A673 (cell line): ENCODE measurements at regions not wholly inside any gene's neighbourhood (a gene's known extent, or its start where the extent isn't known, plus 50 kb on each side); places are given as distances from the start of the nearest gene placed in this dataset.

Source experiments
- BruUV-seq: library from RNA; stranded (reverse); fragments of 400-500 nt; replicated peaks from 2 replicates; lab custom pipeline; 2021; lab: Mats Ljungman, UMichigan
- CTCF ChIA-PET: fragments of 300-600 bp; sonication (Branson Sonifier 250); formaldehyde crosslinking; loops from one replicate; lab custom pipeline; 2022; ENCODE audit warnings: antibody characterized with exemption; lab: Charles Lee
- POLR2A ChIA-PET: fragments of 300-600 bp; sonication (Branson Sonifier 250); formaldehyde crosslinking; loops from one replicate; lab custom pipeline; 2022; ENCODE audit warnings: antibody characterized with exemption; ENCODE audit not compliant: low non-redundant PET; lab: Charles Lee
- DNase-seq: peaks from one replicate; pipeline ENCODE4 v3.0.0-alpha.2; 2015; ENCODE audit warnings: low spot score
- H3K27ac ChIP-seq: fragments of 200-600 bp; sonication (generic); 2 replicates; pipeline ENCODE4 v1.5.1; 2016; ENCODE audit warnings: mixed run types, low read depth, mild to moderate bottlenecking, mixed read lengths, antibody characterized with exemption, low read length; ENCODE audit not compliant: poor library complexity, severe bottlenecking
- H3K27me3 ChIP-seq: fragments of 200-600 bp; sonication (generic); replicated peaks from 2 replicates; pipeline ENCODE4 v1.6.1; 2017; ENCODE audit warnings: mixed run types, low read depth, mild to moderate bottlenecking, mixed read lengths, antibody characterized with exemption, low read length; ENCODE audit not compliant: insufficient read depth, poor library complexity
- H3K36me3 ChIP-seq: fragments of 200-600 bp; sonication (generic); 2 replicates; pipeline ENCODE4 v1.6.1; 2016; ENCODE audit warnings: mixed run types, mild to moderate bottlenecking, mixed read lengths, antibody characterized with exemption, low read length; ENCODE audit not compliant: insufficient read depth, poor library complexity, severe bottlenecking
- H3K4me1 ChIP-seq: fragments of 200-600 bp; sonication (generic); 2 replicates; pipeline ENCODE4 v1.6.1; 2017; ENCODE audit warnings: mixed run types, mild to moderate bottlenecking, mixed read lengths, antibody characterized with exemption, low read length; ENCODE audit not compliant: insufficient read depth, poor library complexity, severe bottlenecking
- H3K4me3 ChIP-seq: fragments of 200-600 bp; sonication (generic); 2 replicates; pipeline ENCODE4 v1.5.1; 2016; ENCODE audit warnings: low read depth, mixed run types, mild to moderate bottlenecking, mixed read lengths, low read length; ENCODE audit not compliant: poor library complexity, severe bottlenecking
- H3K9me3 ChIP-seq: fragments of 200-600 bp; sonication (generic); 2 replicates; pipeline ENCODE4 v1.6.1; 2016; ENCODE audit warnings: mixed run types, low read depth, mild to moderate bottlenecking, mixed read lengths, antibody characterized with exemption, low read length; ENCODE audit not compliant: poor library complexity, severe bottlenecking
- CTCF ChIP-seq: fragments of 300-800, 200-600 bp; sonication (generic); conservative IDR thresholded peaks from 2 replicates; pipeline ENCODE4 v1.5.1; 2017; ENCODE audit warnings: low read depth, mild to moderate bottlenecking, antibody characterized with exemption, low read length, moderate library complexity, mixed read lengths
- EZH2 ChIP-seq: fragments of 200-600 bp; sonication (generic); IDR thresholded peaks from 2 replicates; pipeline ENCODE4 v1.6.1; 2017; ENCODE audit warnings: borderline replicate concordance, low read depth, mild to moderate bottlenecking, mixed read lengths, antibody characterized with exemption, low read length; ENCODE audit not compliant: poor library complexity, severe bottlenecking
- intact Hi-C: fragments of 100-400 bp; cut with micrococcal nuclease; formaldehyde crosslinking; loops from one replicate; pipeline ENCODE4 v1.10.0; 2022; ENCODE audit not compliant: unreplicated experiment

- no peak overlapping the region for H3K4me3 ChIP-seq
- H3K36me3 ChIP-seq = no peaks in the 10 kb centered on the region
- ChIA-PET POLR2A (no interaction called here), CTCF (no interaction called here)
- no TSS peak for BruUV-seq
- intact Hi-C loops = no loop called here
- H3K4me1 ChIP-seq = no peaks in the 10 kb centered on the region
- DNase-seq = no peak
- H3K27ac ChIP-seq = no peak overlapping the region
- TF ChIP-seq CTCF (no peak), EZH2 (no peak)
- H3K27me3 ChIP-seq = no peaks in the 10 kb centered on the region
- no peaks in the 10 kb centered on the region for H3K9me3 ChIP-seq
These were observed 105.8 kb upstream of the MSX2 start for GRCh38 chr5:174618589-174618988.

- ChIA-PET POLR2A (interaction anchor here (0.7 kb wide), 1 partner anchor 23 kb away, joined by 4 read pairs; no protein-coding TSS in a partner anchor), CTCF (no interaction called here)
- Histone ChIP-seq H3K27me3 (no peaks in the 10 kb centered on the region), H3K4me3 (no peak overlapping the region), H3K9me3 (no peaks in the 10 kb centered on the region), H3K36me3 (no peaks in the 10 kb centered on the region), H3K27ac (no peak overlapping the region), H3K4me1 (no peaks in the 10 kb centered on the region)
- no TSS peak for BruUV-seq
- intact Hi-C loops = no loop called here
- no peak for DNase-seq
- TF ChIP-seq EZH2 = no peak
- no peak for TF ChIP-seq CTCF
These were observed 102.3 kb upstream of the MSX2 start for GRCh38 chr5:174622067-174622466.

GRCh38 chr5:174623018-174623417, 101.4 kb upstream of the MSX2 start:
- Histone ChIP-seq H3K36me3 (no peaks in the 10 kb centered on the region), H3K4me1 (no peaks in the 10 kb centered on the region), H3K27ac (no peak overlapping the region), H3K27me3 (no peaks in the 10 kb centered on the region), H3K4me3 (no peak overlapping the region), H3K9me3 (no peaks in the 10 kb centered on the region)
- BruUV-seq = no TSS peak
- intact Hi-C loops = no loop called here
- TF ChIP-seq EZH2 (no peak), CTCF (no peak)
- ChIA-PET CTCF (no interaction called here), POLR2A (no interaction called here)
- no peak for DNase-seq
